SK-N-SH treated with all-trans-retinoic acid at 6 μM for 48 hours (cell line): ENCODE measurements at regions not wholly inside any gene's neighbourhood (a gene's known extent, or its start where the extent isn't known, plus 50 kb on each side); places are given as distances from the start of the nearest gene placed in this dataset.

Experiments
- BACH2 ChIP-seq: fragments of 250-450 bp; sonication (Bioruptor Pico); IDR thresholded peaks from 2 replicates; pipeline ENCODE4 v1.9.0; 2021; ENCODE audit warnings: mild to moderate bottlenecking, borderline replicate concordance
- CSDC2 ChIP-seq: fragments of 250-450 bp; sonication (Bioruptor Pico); IDR thresholded peaks from 2 replicates; pipeline ENCODE4 v1.5.0; 2020; ENCODE audit warnings: mild to moderate bottlenecking, moderate library complexity
- ESRRG ChIP-seq: fragments of 250-450 bp; sonication (Bioruptor Pico); IDR thresholded peaks from 2 replicates; pipeline ENCODE4 v1.6.1; 2021; ENCODE audit warnings: mild to moderate bottlenecking
- TOX ChIP-seq: fragments of 250-450 bp; sonication (Bioruptor Pico); IDR thresholded peaks from 2 replicates; pipeline ENCODE4 v1.8.0; 2021; ENCODE audit warnings: mild to moderate bottlenecking, moderate library complexity, borderline replicate concordance
- ZNF565 ChIP-seq: fragments of 450-650 bp; formaldehyde crosslinking; conservative IDR thresholded peaks from 2 replicates; pipeline ENCODE4 v1.5.0; 2020; ENCODE audit warnings: low read depth, mild to moderate bottlenecking, moderate library complexity
- ZNF70 ChIP-seq: fragments of 450-650 bp; formaldehyde crosslinking; IDR thresholded peaks from 2 replicates; pipeline ENCODE4 v1.5.0; 2020; ENCODE audit warnings: mild to moderate bottlenecking, moderate library complexity
- ZNF8 ChIP-seq: fragments of 450-650 bp; formaldehyde crosslinking; IDR thresholded peaks from 2 replicates; pipeline ENCODE4 v1.5.0; 2020; ENCODE audit warnings: mild to moderate bottlenecking, moderate library complexity
- TF ChIP-seq, protein P1 (sequence below): fragments of 250-450 bp; sonication (Bioruptor Pico); IDR thresholded peaks from 2 replicates; pipeline ENCODE4 v1.5.1; 2020; ENCODE audit warnings: low read depth, mild to moderate bottlenecking, moderate library complexity
- TF ChIP-seq, protein P2 (sequence below): fragments of 250-450 bp; sonication (Bioruptor Pico); IDR thresholded peaks from 2 replicates; pipeline ENCODE4 v1.8.0; 2020; ENCODE audit warnings: mild to moderate bottlenecking, moderate library complexity, borderline replicate concordance
- TF ChIP-seq, protein P3 (sequence below): fragments of 250-450 bp; sonication (Bioruptor Pico); IDR thresholded peaks from 2 replicates; pipeline ENCODE4 v1.5.0; 2020; ENCODE audit warnings: mild to moderate bottlenecking, moderate library complexity

DNA sequence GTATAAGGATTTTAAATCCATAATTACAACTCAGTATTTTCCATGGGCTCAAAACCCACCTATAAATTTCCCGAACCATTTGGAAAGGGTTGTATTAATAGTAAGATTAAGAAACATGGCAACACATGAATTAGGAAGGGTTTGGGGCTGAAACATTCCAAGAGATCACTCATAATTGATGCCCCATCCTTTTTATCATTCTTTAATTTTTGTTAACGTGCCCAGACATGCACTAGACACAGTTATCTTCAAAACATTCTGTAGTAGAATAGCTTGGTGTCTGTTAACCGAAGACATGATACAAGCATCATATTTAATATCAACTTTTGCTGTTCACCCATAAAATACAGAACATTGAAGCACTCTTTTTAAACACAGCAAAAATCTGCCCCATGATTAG, 106.8 kb upstream of the FRMD6 start:
- TF ChIP-seq ZNF70 (CRISPR knock-in tag) (no peak), ZNF8 (CRISPR knock-in tag) (no peak), BACH2 (CRISPR knock-in tag) (no peak), TOX (no peak), ESRRG (CRISPR knock-in tag) (no peak), ZNF565 (CRISPR knock-in tag) (no peak), CSDC2 (no peak)
- TF ChIP-seq, protein P1, sequence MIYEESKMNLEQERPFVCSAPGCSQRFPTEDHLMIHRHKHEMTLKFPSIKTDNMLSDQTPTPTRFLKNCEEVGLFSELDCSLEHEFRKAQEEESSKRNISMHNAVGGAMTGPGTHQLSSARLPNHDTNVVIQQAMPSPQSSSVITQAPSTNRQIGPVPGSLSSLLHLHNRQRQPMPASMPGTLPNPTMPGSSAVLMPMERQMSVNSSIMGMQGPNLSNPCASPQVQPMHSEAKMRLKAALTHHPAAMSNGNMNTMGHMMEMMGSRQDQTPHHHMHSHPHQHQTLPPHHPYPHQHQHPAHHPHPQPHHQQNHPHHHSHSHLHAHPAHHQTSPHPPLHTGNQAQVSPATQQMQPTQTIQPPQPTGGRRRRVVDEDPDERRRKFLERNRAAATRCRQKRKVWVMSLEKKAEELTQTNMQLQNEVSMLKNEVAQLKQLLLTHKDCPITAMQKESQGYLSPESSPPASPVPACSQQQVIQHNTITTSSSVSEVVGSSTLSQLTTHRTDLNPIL (CRISPR knock-in tag), result no peak
- TF ChIP-seq, protein P2, sequence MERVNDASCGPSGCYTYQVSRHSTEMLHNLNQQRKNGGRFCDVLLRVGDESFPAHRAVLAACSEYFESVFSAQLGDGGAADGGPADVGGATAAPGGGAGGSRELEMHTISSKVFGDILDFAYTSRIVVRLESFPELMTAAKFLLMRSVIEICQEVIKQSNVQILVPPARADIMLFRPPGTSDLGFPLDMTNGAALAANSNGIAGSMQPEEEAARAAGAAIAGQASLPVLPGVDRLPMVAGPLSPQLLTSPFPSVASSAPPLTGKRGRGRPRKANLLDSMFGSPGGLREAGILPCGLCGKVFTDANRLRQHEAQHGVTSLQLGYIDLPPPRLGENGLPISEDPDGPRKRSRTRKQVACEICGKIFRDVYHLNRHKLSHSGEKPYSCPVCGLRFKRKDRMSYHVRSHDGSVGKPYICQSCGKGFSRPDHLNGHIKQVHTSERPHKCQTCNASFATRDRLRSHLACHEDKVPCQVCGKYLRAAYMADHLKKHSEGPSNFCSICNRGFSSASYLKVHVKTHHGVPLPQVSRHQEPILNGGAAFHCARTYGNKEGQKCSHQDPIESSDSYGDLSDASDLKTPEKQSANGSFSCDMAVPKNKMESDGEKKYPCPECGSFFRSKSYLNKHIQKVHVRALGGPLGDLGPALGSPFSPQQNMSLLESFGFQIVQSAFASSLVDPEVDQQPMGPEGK (CRISPR knock-in tag), result no peak
- TF ChIP-seq, protein P3, sequence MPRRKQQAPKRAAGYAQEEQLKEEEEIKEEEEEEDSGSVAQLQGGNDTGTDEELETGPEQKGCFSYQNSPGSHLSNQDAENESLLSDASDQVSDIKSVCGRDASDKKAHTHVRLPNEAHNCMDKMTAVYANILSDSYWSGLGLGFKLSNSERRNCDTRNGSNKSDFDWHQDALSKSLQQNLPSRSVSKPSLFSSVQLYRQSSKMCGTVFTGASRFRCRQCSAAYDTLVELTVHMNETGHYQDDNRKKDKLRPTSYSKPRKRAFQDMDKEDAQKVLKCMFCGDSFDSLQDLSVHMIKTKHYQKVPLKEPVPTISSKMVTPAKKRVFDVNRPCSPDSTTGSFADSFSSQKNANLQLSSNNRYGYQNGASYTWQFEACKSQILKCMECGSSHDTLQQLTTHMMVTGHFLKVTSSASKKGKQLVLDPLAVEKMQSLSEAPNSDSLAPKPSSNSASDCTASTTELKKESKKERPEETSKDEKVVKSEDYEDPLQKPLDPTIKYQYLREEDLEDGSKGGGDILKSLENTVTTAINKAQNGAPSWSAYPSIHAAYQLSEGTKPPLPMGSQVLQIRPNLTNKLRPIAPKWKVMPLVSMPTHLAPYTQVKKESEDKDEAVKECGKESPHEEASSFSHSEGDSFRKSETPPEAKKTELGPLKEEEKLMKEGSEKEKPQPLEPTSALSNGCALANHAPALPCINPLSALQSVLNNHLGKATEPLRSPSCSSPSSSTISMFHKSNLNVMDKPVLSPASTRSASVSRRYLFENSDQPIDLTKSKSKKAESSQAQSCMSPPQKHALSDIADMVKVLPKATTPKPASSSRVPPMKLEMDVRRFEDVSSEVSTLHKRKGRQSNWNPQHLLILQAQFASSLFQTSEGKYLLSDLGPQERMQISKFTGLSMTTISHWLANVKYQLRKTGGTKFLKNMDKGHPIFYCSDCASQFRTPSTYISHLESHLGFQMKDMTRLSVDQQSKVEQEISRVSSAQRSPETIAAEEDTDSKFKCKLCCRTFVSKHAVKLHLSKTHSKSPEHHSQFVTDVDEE (CRISPR knock-in tag), result no peak
